Activated CD4-positive, alpha-beta memory T cell treated with anti-CD3 and anti-CD28 coated beads, Interleukin-2, amount 10 ng/mL, durations not matched to agents 7 days and 5 days (primary cell): ENCODE measurements at regions not wholly inside any gene's neighbourhood (a gene's known extent, or its start where the extent isn't known, plus 50 kb on each side); places are given as distances from the start of the nearest gene placed in this dataset.

Experiments used
- CTCF ChIA-PET: fragments of 350-600 bp; sonication (Branson Sonifier 250); formaldehyde crosslinking; loops from one replicate; lab custom pipeline; 2021; ENCODE audit warnings: antibody characterized with exemption, inconsistent platforms; lab: Charles Lee
- POLR2A ChIA-PET: fragments of 350-600 bp; sonication (Branson Sonifier 250); formaldehyde crosslinking; loops from one replicate; lab custom pipeline; 2021; ENCODE audit warnings: antibody characterized with exemption; lab: Charles Lee
- DNase-seq: peaks from one replicate; pipeline ENCODE4 v3.0.0-alpha.2; 2020
- H3K27ac Mint-ChIP-seq: one replicate; pipeline ENCODE4 v1.8.0; 2021; ENCODE audit warnings: mild to moderate bottlenecking, mixed read lengths
- H3K27me3 Mint-ChIP-seq: one replicate; pipeline ENCODE4 v1.8.0; 2021; ENCODE audit warnings: mixed read lengths
- H3K36me3 Mint-ChIP-seq: one replicate; pipeline ENCODE4 v1.8.0; 2021; ENCODE audit warnings: low read depth, mixed read lengths
- H3K4me1 Mint-ChIP-seq: one replicate; pipeline ENCODE4 v1.8.0; 2021; ENCODE audit warnings: mixed read lengths
- H3K4me3 Mint-ChIP-seq: one replicate; pipeline ENCODE4 v1.8.0; 2021; ENCODE audit warnings: mild to moderate bottlenecking, mixed read lengths
- H3K9me3 Mint-ChIP-seq: one replicate; pipeline ENCODE4 v1.8.0; 2021; ENCODE audit warnings: mixed read lengths

- no peaks in the 10 kb centered on the region for H3K9me3 Mint-ChIP-seq
- DNase-seq: no peak
- H3K27ac Mint-ChIP-seq: no peak overlapping the region
- no peaks in the 10 kb centered on the region for H3K27me3 Mint-ChIP-seq
- no peaks in the 10 kb centered on the region for H3K36me3 Mint-ChIP-seq
- no peak overlapping the region for H3K4me3 Mint-ChIP-seq
- H3K4me1 Mint-ChIP-seq: no peaks in the 10 kb centered on the region
- ChIA-PET CTCF (no interaction called here), POLR2A (no interaction called here)
Observed at GRCh38 chr11:82586581-82586980, 147.1 kb downstream of the FAM181B start.

GRCh38 chr11:82577246-82577645 lies 156.4 kb downstream of the FAM181B start:
- ChIA-PET CTCF (no interaction called here), POLR2A (no interaction called here)
- no peaks in the 10 kb centered on the region for H3K36me3 Mint-ChIP-seq
- no peaks in the 10 kb centered on the region for H3K27me3 Mint-ChIP-seq
- no peaks in the 10 kb centered on the region for H3K9me3 Mint-ChIP-seq
- H3K4me3 Mint-ChIP-seq: no peak overlapping the region
- DNase-seq: no peak
- no peak overlapping the region for H3K27ac Mint-ChIP-seq
- H3K4me1 Mint-ChIP-seq: no peaks in the 10 kb centered on the region

- Mint-ChIP-seq H3K4me3 (no peak overlapping the region), H3K27me3 (no peaks in the 10 kb centered on the region), H3K36me3 (no peaks in the 10 kb centered on the region), H3K4me1 (no peaks in the 10 kb centered on the region), H3K27ac (no peak overlapping the region), H3K9me3 (no peaks in the 10 kb centered on the region)
- no peak for DNase-seq
- POLR2A ChIA-PET: no interaction called here
- CTCF ChIA-PET: no interaction called here
Observed at GRCh38 chr11:82560836-82561235, 172.8 kb downstream of the FAM181B start.

- Mint-ChIP-seq H3K4me3 (no peak overlapping the region), H3K9me3 (no peaks in the 10 kb centered on the region), H3K36me3 (no peaks in the 10 kb centered on the region), H3K27ac (no peak overlapping the region), H3K4me1 (no peaks in the 10 kb centered on the region), H3K27me3 (no peaks in the 10 kb centered on the region)
- ChIA-PET CTCF (no interaction called here), POLR2A (no interaction called here)
- DNase-seq: no peak
Observed at GRCh38 chr11:82559609-82560008, 174.1 kb downstream of the FAM181B start.

GRCh38 chr11:82557274-82557673 lies 176.4 kb downstream of the FAM181B start:
- no peaks in the 10 kb centered on the region for H3K36me3 Mint-ChIP-seq
- ChIA-PET CTCF (no interaction called here), POLR2A (no interaction called here)
- DNase-seq: no peak
- no peak overlapping the region for H3K4me3 Mint-ChIP-seq
- no peaks in the 10 kb centered on the region for H3K27me3 Mint-ChIP-seq
- H3K9me3 Mint-ChIP-seq: no peaks in the 10 kb centered on the region
- no peaks in the 10 kb centered on the region for H3K4me1 Mint-ChIP-seq
- H3K27ac Mint-ChIP-seq: no peak overlapping the region

GRCh38 chr11:82556210-82556609 lies 177.5 kb downstream of the FAM181B start:
- CTCF ChIA-PET: no interaction called here
- Mint-ChIP-seq H3K36me3 (no peaks in the 10 kb centered on the region), H3K4me3 (no peak overlapping the region), H3K27ac (no peak overlapping the region), H3K4me1 (no peaks in the 10 kb centered on the region), H3K27me3 (no peaks in the 10 kb centered on the region), H3K9me3 (no peaks in the 10 kb centered on the region)
- POLR2A ChIA-PET: no interaction called here
- no peak for DNase-seq

GRCh38 chr11:82546661-82547557 lies 186.8 kb downstream of the FAM181B start:
- no peaks in the 10 kb centered on the region for H3K36me3 Mint-ChIP-seq
- H3K27ac Mint-ChIP-seq: no peak overlapping the region
- POLR2A ChIA-PET: no interaction called here
- H3K4me1 Mint-ChIP-seq: no peaks in the 10 kb centered on the region
- DNase-seq: no peak
- no peaks in the 10 kb centered on the region for H3K27me3 Mint-ChIP-seq
- H3K9me3 Mint-ChIP-seq: no peaks in the 10 kb centered on the region
- CTCF ChIA-PET: no interaction called here
- no peak overlapping the region for H3K4me3 Mint-ChIP-seq

- no peaks in the 10 kb centered on the region for H3K27me3 Mint-ChIP-seq
- no peak for DNase-seq
- H3K4me1 Mint-ChIP-seq: no peaks in the 10 kb centered on the region
- H3K27ac Mint-ChIP-seq: no peak overlapping the region
- H3K4me3 Mint-ChIP-seq: no peak overlapping the region
- POLR2A ChIA-PET: no interaction called here
- no peaks in the 10 kb centered on the region for H3K9me3 Mint-ChIP-seq
- H3K36me3 Mint-ChIP-seq: no peaks in the 10 kb centered on the region
- CTCF ChIA-PET: no interaction called here
Observed at GRCh38 chr11:82539669-82540068, 194.0 kb downstream of the FAM181B start.

GRCh38 chr11:82536706-82537105 lies 197.0 kb downstream of the FAM181B start:
- Mint-ChIP-seq H3K4me1 (no peaks in the 10 kb centered on the region), H3K36me3 (no peaks in the 10 kb centered on the region), H3K4me3 (no peak overlapping the region), H3K9me3 (no peaks in the 10 kb centered on the region), H3K27ac (no peak overlapping the region), H3K27me3 (no peaks in the 10 kb centered on the region)
- POLR2A ChIA-PET: no interaction called here
- DNase-seq: no peak
- CTCF ChIA-PET: no interaction called here

GRCh38 chr11:82533628-82534327 lies 199.9 kb downstream of the FAM181B start:
- Mint-ChIP-seq H3K36me3 (no peaks in the 10 kb centered on the region), H3K9me3 (no peaks in the 10 kb centered on the region), H3K27ac (no peak overlapping the region), H3K27me3 (no peaks in the 10 kb centered on the region), H3K4me3 (no peak overlapping the region), H3K4me1 (no peaks in the 10 kb centered on the region)
- no peak for DNase-seq
- ChIA-PET CTCF (no interaction called here), POLR2A (no interaction called here)

GRCh38 chr11:82529936-82530335 lies 203.7 kb downstream of the FAM181B start:
- DNase-seq: no peak
- Mint-ChIP-seq H3K27ac (no peak overlapping the region), H3K4me1 (no peaks in the 10 kb centered on the region), H3K27me3 (no peaks in the 10 kb centered on the region), H3K9me3 (no peaks in the 10 kb centered on the region), H3K4me3 (no peak overlapping the region), H3K36me3 (no peaks in the 10 kb centered on the region)
- ChIA-PET CTCF (no interaction called here), POLR2A (no interaction called here)

GRCh38 chr11:82527081-82527584 lies 206.5 kb downstream of the FAM181B start:
- DNase-seq: no peak
- Mint-ChIP-seq H3K27me3 (no peaks in the 10 kb centered on the region), H3K4me1 (no peaks in the 10 kb centered on the region), H3K4me3 (no peak overlapping the region), H3K36me3 (no peaks in the 10 kb centered on the region), H3K9me3 (no peaks in the 10 kb centered on the region), H3K27ac (no peak overlapping the region)
- POLR2A ChIA-PET: no interaction called here
- CTCF ChIA-PET: no interaction called here

GRCh38 chr11:82523141-82523540 lies 210.5 kb downstream of the FAM181B start:
- Mint-ChIP-seq H3K4me1 (no peaks in the 10 kb centered on the region), H3K36me3 (no peaks in the 10 kb centered on the region), H3K4me3 (no peak overlapping the region), H3K27me3 (no peaks in the 10 kb centered on the region), H3K9me3 (no peaks in the 10 kb centered on the region), H3K27ac (no peak overlapping the region)
- no peak for DNase-seq
- ChIA-PET POLR2A (no interaction called here), CTCF (no interaction called here)
